Stimulated activated CD4-positive, alpha-beta T cell treated with anti-CD3 and anti-CD28 coated beads, Interleukin-12 subunit alpha, Interleukin-12 subunit beta, amount 100 ng/mL, for 24 hours (primary cell): ENCODE measurements at regions not wholly inside any gene's neighbourhood (a gene's known extent, or its start where the extent isn't known, plus 50 kb on each side); places are given as distances from the start of the nearest gene placed in this dataset.

ENCODE experiments used
- DNase-seq, 2 experiments: peaks; one replicate each; pipeline ENCODE4 v3.0.0-alpha.2; 2020; ENCODE audit warnings: low read depth in 2 of 2

- no peak for DNase-seq
These were observed 1731.0 kb downstream of the SUCLG1 start for GRCh38 chr2:82728090-82728489.

GRCh38 chr2:82708681-82709080 is 1750.4 kb downstream of the SUCLG1 start:
- DNase-seq = no peak

- DNase-seq = no peak
These were observed 1761.8 kb downstream of the SUCLG1 start for GRCh38 chr2:82697231-82697630.

- DNase-seq = no peak
These were observed 1764.6 kb downstream of the SUCLG1 start for GRCh38 chr2:82694431-82694830.

GRCh38 chr2:82690757-82691411 is 1768.2 kb downstream of the SUCLG1 start:
- DNase-seq = no peak

GRCh38 chr2:82675186-82675585 is 1783.9 kb downstream of the SUCLG1 start:
- DNase-seq = no peak

- no peak for DNase-seq
These were observed 1784.4 kb downstream of the SUCLG1 start for GRCh38 chr2:82674652-82675051.

GRCh38 chr2:82667491-82667890 is 1791.6 kb downstream of the SUCLG1 start:
- DNase-seq = no peak

- DNase-seq = no peak
These were observed 1793.4 kb downstream of the SUCLG1 start for GRCh38 chr2:82665691-82666090.

- no peak for DNase-seq
These were observed 1802.0 kb downstream of the SUCLG1 start for GRCh38 chr2:82657106-82657505.

- DNase-seq = no peak
These were observed 1802.7 kb downstream of the SUCLG1 start for GRCh38 chr2:82656420-82656819.

GRCh38 chr2:82652117-82652516 is 1807.0 kb downstream of the SUCLG1 start:
- DNase-seq = no peak

- no peak for DNase-seq
These were observed 1809.0 kb downstream of the SUCLG1 start for GRCh38 chr2:82650038-82650437.

GRCh38 chr2:82641598-82642180 is 1817.4 kb downstream of the SUCLG1 start:
- DNase-seq = no peak

GRCh38 chr2:82636402-82637020 is 1822.6 kb downstream of the SUCLG1 start:
- DNase-seq = no peak

GRCh38 chr2:82599021-82599420 is 1860.1 kb downstream of the SUCLG1 start:
- no peak for DNase-seq

- no peak for DNase-seq
These were observed 1862.5 kb downstream of the SUCLG1 start for GRCh38 chr2:82596581-82596980.

GRCh38 chr2:82591718-82592117 is 1867.4 kb downstream of the SUCLG1 start:
- DNase-seq = no peak

- DNase-seq = no peak
These were observed 1882.4 kb downstream of the SUCLG1 start for GRCh38 chr2:82576656-82577055.

GRCh38 chr2:82539280-82539621 is 1919.8 kb downstream of the SUCLG1 start:
- no peak for DNase-seq

GRCh38 chr2:82538590-82539279 is 1920.3 kb downstream of the SUCLG1 start:
- no peak for DNase-seq

- no peak for DNase-seq
These were observed 1930.8 kb downstream of the SUCLG1 start for GRCh38 chr2:82528288-82528687.

- DNase-seq = no peak
These were observed 1932.0 kb downstream of the SUCLG1 start for GRCh38 chr2:82527124-82527523.
